K562 (cell line): ENCODE measurements at regions not wholly inside any gene's neighbourhood (a gene's known extent, or its start where the extent isn't known, plus 50 kb on each side); places are given as distances from the start of the nearest gene placed in this dataset.

Experiments used
- ATAC-seq: fragments of 200-7000 bp; cut with Tn5 transposase; 3 replicates; pipeline ENCODE4 v1.9.1; 2020; ENCODE audit warnings: moderate library complexity
- BruUV-seq: library from RNA; stranded (reverse); fragments of 400-500 nt; replicated peaks from 2 replicates; lab custom pipeline; 2021; lab: Mats Ljungman, UMichigan
- CTCF ChIA-PET: fragments of 300-600 bp; formaldehyde crosslinking; extraction: SDS; loops from one replicate; lab custom pipeline; 2021; ENCODE audit warnings: low intra/inter-chr PET ratio; lab: Yijun Ruan, JAX
- POLR2A ChIA-PET: fragments of 300-600, 350-650 bp; sonication (Branson Sonifier 250); formaldehyde crosslinking; extraction: SDS; loops from one replicate; lab custom pipeline; 2021; ENCODE audit warnings: antibody characterized with exemption, inconsistent platforms; lab: Yijun Ruan, JAX
- DNase-seq, 4 experiments: peaks; one replicate each; pipeline versions ENCODE4 v3.0.0 to v3.0.0-alpha.2; 2011 to 2018; ENCODE audit warnings: low spot score in 3 of 4, mixed read lengths in 3 of 4; ENCODE audit errors: extremely low read depth in 1 of 4
- FAIRE-seq: peaks from 2 replicates; lab custom pipeline; 2011; peaks lifted over from hg19 to GRCh38; lab: Jason Lieb, UNC
- H2AFZ ChIP-seq: 2 replicates; pipeline ENCODE4 v1.6.0; 2011; ENCODE audit warnings: low read depth, low read length, control low read depth, inconsistent platforms
- H3K27ac ChIP-seq: fragments of 200-600 bp; 3 replicates; pipeline ENCODE4 v1.8.0; 2011; ENCODE audit warnings: low read depth, mild to moderate bottlenecking, control low read depth, inconsistent platforms, low read length, moderate library complexity, mixed read lengths; ENCODE audit errors: extremely low read depth
- H3K27me3 ChIP-seq, 2 experiments: fragments of 300-600 bp in 1 of 2; 2 replicates in 1 of 2; 3 replicates in 1 of 2; pipeline versions ENCODE4 v1.6.0 to v1.8.0; 2011; ENCODE audit warnings: inconsistent platforms in 2 of 2, low read length in 2 of 2, mild to moderate bottlenecking in 1 of 2, mixed read lengths in 1 of 2, moderate library complexity in 1 of 2; ENCODE audit not compliant: control insufficient read depth in 2 of 2, insufficient read depth in 2 of 2
- H3K36me3 ChIP-seq: fragments of 300-600 bp; 3 replicates; pipeline ENCODE4 v1.8.0; 2011; ENCODE audit warnings: mild to moderate bottlenecking, low read length, inconsistent platforms; ENCODE audit not compliant: control insufficient read depth, insufficient read depth
- H3K4me1 ChIP-seq, 2 experiments: fragments of 200-600 bp in 1 of 2; replicated peaks in 1 of 2; 2 replicates in 1 of 2; 3 replicates in 1 of 2; pipeline versions ENCODE4 v1.5.1 to v1.8.0; 2011; ENCODE audit warnings: inconsistent platforms in 2 of 2, low read length in 2 of 2, mild to moderate bottlenecking in 1 of 2, mixed read lengths in 1 of 2, moderate library complexity in 1 of 2; ENCODE audit not compliant: control insufficient read depth in 2 of 2, insufficient read depth in 2 of 2
- H3K4me2 ChIP-seq: 2 replicates; pipeline ENCODE4 v1.6.1; 2011; ENCODE audit warnings: low read length, control low read depth, inconsistent platforms, mixed read lengths; ENCODE audit not compliant: insufficient read depth
- H3K4me3 ChIP-seq: fragments of 200-600 bp; sonication (generic), shearing (Covaris generic); 2 replicates; pipeline ENCODE4 v1.5.1; 2016; ENCODE audit warnings: control low read depth, inconsistent platforms
- H3K79me2 ChIP-seq: fragments of 200-600 bp; 3 replicates; pipeline ENCODE4 v1.8.0; 2011; ENCODE audit warnings: low read length, inconsistent platforms; ENCODE audit not compliant: control insufficient read depth, insufficient read depth
- H3K9ac ChIP-seq, 2 experiments: 2 replicates each; pipeline versions ENCODE4 v1.6.0 to v1.6.1; 2011; ENCODE audit warnings: low read depth in 2 of 2, low read length in 2 of 2, control low read depth in 1 of 2, inconsistent platforms in 1 of 2, mild to moderate bottlenecking in 1 of 2, mixed read lengths in 1 of 2; ENCODE audit not compliant: insufficient read depth in 1 of 2
- H3K9me1 ChIP-seq: one replicate; pipeline ENCODE4 v1.6.0; 2011; ENCODE audit warnings: inconsistent platforms, mild to moderate bottlenecking, low read length, moderate library complexity; ENCODE audit not compliant: control insufficient read depth, insufficient read depth
- H3K9me3 ChIP-seq: replicated peaks from 2 replicates; pipeline ENCODE4 v1.5.1; 2011; ENCODE audit warnings: low read depth, low read length, inconsistent platforms; ENCODE audit not compliant: control insufficient read depth, insufficient read depth
- H4K20me1 ChIP-seq: replicated peaks from 2 replicates; pipeline ENCODE4 v1.6.1; 2011; ENCODE audit warnings: low read length, inconsistent platforms, mixed read lengths; ENCODE audit not compliant: control insufficient read depth, insufficient read depth
- ADNP ChIP-seq: fragments of 200-800 bp; sonication (Bioruptor generic); IDR thresholded peaks from 2 replicates; pipeline ENCODE4 v1.6.1; 2016; ENCODE audit warnings: missing genetic modification characterization, missing compliant biosample characterization
- BRF1 ChIP-seq: IDR thresholded peaks from 3 replicates; pipeline ENCODE4 v1.6.1; 2011; ENCODE audit warnings: borderline replicate concordance, mild to moderate bottlenecking; ENCODE audit not compliant: insufficient read length; ENCODE audit errors: extremely low read depth
- CBX3 ChIP-seq, 2 experiments: IDR thresholded peaks; 1 replicate in 1 of 2; 2 replicates in 1 of 2; pipeline ENCODE4 v1.6.1; 2012; ENCODE audit warnings: inconsistent platforms in 2 of 2, low read length in 2 of 2, borderline replicate concordance in 1 of 2, control low read depth in 1 of 2
- EGR1 ChIP-seq: fragments of 450-650 bp; conservative IDR thresholded peaks from 2 replicates; pipeline ENCODE4 v1.6.1; 2017; ENCODE audit warnings: mild to moderate bottlenecking
- FUS ChIP-seq: fragments of 200-400 bp; formaldehyde crosslinking; optimal IDR thresholded peaks from 2 replicates; pipeline ENCODE3; 2017; ENCODE audit warnings: low read depth, low read length
- HNRNPH1 ChIP-seq: fragments of 200-400 bp; formaldehyde crosslinking; optimal IDR thresholded peaks from 2 replicates; pipeline ENCODE3; 2017; ENCODE audit warnings: low read depth, mild to moderate bottlenecking, low read length, moderate library complexity
- MAFF ChIP-seq: IDR thresholded peaks from 2 replicates; pipeline ENCODE4 v1.6.1; 2012; ENCODE audit warnings: low read length, improper control_type of control experiment
- MCM3 ChIP-seq: fragments of 450-650 bp; IDR thresholded peaks from 2 replicates; pipeline ENCODE4 v1.6.1; 2016
- MTF1 ChIP-seq: fragments of 250-450 bp; sonication (Bioruptor Pico); IDR thresholded peaks from 2 replicates; pipeline ENCODE4 v1.9.0; 2021; ENCODE audit warnings: moderate library complexity, mild to moderate bottlenecking, inconsistent platforms, borderline replicate concordance
- STAT5B ChIP-seq: fragments of 250-450 bp; sonication (Bioruptor Pico); IDR thresholded peaks from 2 replicates; pipeline ENCODE4 v1.8.0; 2021; ENCODE audit warnings: mild to moderate bottlenecking, inconsistent platforms
- TBL1XR1 ChIP-seq, 2 experiments: IDR thresholded peaks; 2 replicates each; pipeline ENCODE4 v1.6.1; 2012; ENCODE audit warnings: improper control_type of control experiment in 2 of 2, low read length in 2 of 2, mild to moderate bottlenecking in 1 of 2
- THAP7 ChIP-seq: fragments of 250-450 bp; sonication (Bioruptor Pico); IDR thresholded peaks from 2 replicates; pipeline ENCODE4 v1.5.0; 2021
- U2AF2 ChIP-seq: fragments of 200-400 bp; formaldehyde crosslinking; optimal IDR thresholded peaks from 2 replicates; pipeline ENCODE3; 2017; ENCODE audit warnings: low read depth, mild to moderate bottlenecking, low read length
- XRCC4 ChIP-seq: IDR thresholded peaks from one replicate; pipeline ENCODE4 v1.6.1; 2011; ENCODE audit not compliant: insufficient read depth, insufficient read length; ENCODE audit errors: extremely low read depth
- ZKSCAN8 ChIP-seq: fragments of 200-800 bp; sonication (Bioruptor generic); IDR thresholded peaks from 2 replicates; pipeline ENCODE4 v1.6.1; 2016; ENCODE audit warnings: missing genetic modification characterization, missing compliant biosample characterization
- WGBS: fragments of 100-300 bp; shearing (Covaris generic); methylation state at CpG from one replicate; pipeline ENCODE4 v1.1.6; 2016; ENCODE audit warnings: low coverage, mixed read lengths; ENCODE audit not compliant: insufficient coverage; ENCODE audit errors: missing lambda C conversion rate; 5-methylcytosine and 5-hydroxymethylcytosine counted together
- in situ Hi-C: fragments of 300-500 bp; cut with MboI; formaldehyde crosslinking; loops from 4 replicates; pipeline ENCODE4 v1.15.0; 2018; ENCODE audit warnings: inconsistent platforms, mixed read lengths
- intact Hi-C: fragments of 100-400 bp; cut with micrococcal nuclease; formaldehyde crosslinking; loops from 2 replicates; pipeline ENCODE4 v1.14.2; 2022
- TF ChIP-seq, protein P1 (sequence below): fragments of 250-450 bp; sonication (Bioruptor Pico); IDR thresholded peaks from 2 replicates; pipeline ENCODE4 v1.9.0; 2021; ENCODE audit warnings: mild to moderate bottlenecking, inconsistent platforms
- TF ChIP-seq, protein P2 (sequence below): sonication (generic); formaldehyde crosslinking; IDR thresholded peaks from 2 replicates; pipeline ENCODE4 v1.8.0; 2022; ENCODE audit warnings: missing genetic modification reagents, mild to moderate bottlenecking, borderline replicate concordance
- TF ChIP-seq, protein P3 (sequence below): fragments of 450-650 bp; IDR thresholded peaks from 2 replicates; pipeline ENCODE4 v1.6.1; 2017; ENCODE audit warnings: antibody characterized with exemption

- H3K4me3 ChIP-seq, result no peak overlapping the region
- POLR2A ChIA-PET, result no interaction called here
- CTCF ChIA-PET, result no interaction called here
- BruUV-seq, result no TSS peak
- intact Hi-C loops, result no loop called here
- H3K9me1 ChIP-seq, result no peaks in the 10 kb centered on the region
- no peaks in the 10 kb centered on the region for H3K36me3 ChIP-seq
- no peak overlapping the region for H3K9ac ChIP-seq
- FAIRE-seq, result no peak
- no peaks in the 10 kb centered on the region for H4K20me1 ChIP-seq
- no peaks in the 10 kb centered on the region for H3K79me2 ChIP-seq
- no peaks in the 10 kb centered on the region for H3K27me3 ChIP-seq
- no peak overlapping the region for H2AFZ ChIP-seq
- in situ Hi-C loops, result no loop called here
- no peak overlapping the region for H3K4me2 ChIP-seq
- no peaks in the 10 kb centered on the region for H3K9me3 ChIP-seq
- no peak for DNase-seq
- TF ChIP-seq HNRNPH1, result no peak
- no peak for TF ChIP-seq TBL1XR1 (IDR thresholded peaks at IDR 0.05; ENCODE audit: low read length in 2 of 2)
- TF ChIP-seq MTF1 (CRISPR knock-in tag), result no peak
- no peak for TF ChIP-seq CBX3 (IDR thresholded peaks at IDR 0.05; ENCODE audit: borderline replicate concordance in 1 of 2, low read length in 2 of 2)
- no peak for TF ChIP-seq XRCC4
- TF ChIP-seq ZKSCAN8 (CRISPR knock-in tag), result no peak
- no peak for TF ChIP-seq FUS
- TF ChIP-seq, protein P1, sequence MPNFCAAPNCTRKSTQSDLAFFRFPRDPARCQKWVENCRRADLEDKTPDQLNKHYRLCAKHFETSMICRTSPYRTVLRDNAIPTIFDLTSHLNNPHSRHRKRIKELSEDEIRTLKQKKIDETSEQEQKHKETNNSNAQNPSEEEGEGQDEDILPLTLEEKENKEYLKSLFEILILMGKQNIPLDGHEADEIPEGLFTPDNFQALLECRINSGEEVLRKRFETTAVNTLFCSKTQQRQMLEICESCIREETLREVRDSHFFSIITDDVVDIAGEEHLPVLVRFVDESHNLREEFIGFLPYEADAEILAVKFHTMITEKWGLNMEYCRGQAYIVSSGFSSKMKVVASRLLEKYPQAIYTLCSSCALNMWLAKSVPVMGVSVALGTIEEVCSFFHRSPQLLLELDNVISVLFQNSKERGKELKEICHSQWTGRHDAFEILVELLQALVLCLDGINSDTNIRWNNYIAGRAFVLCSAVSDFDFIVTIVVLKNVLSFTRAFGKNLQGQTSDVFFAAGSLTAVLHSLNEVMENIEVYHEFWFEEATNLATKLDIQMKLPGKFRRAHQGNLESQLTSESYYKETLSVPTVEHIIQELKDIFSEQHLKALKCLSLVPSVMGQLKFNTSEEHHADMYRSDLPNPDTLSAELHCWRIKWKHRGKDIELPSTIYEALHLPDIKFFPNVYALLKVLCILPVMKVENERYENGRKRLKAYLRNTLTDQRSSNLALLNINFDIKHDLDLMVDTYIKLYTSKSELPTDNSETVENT (CRISPR knock-in tag), result no peak
- no peak for TF ChIP-seq STAT5B (CRISPR knock-in tag)
- TF ChIP-seq EGR1, result no peak
- no peak for TF ChIP-seq MCM3
- no peak for TF ChIP-seq THAP7 (CRISPR knock-in tag)
- no peak for TF ChIP-seq BRF1
- TF ChIP-seq, protein P2, sequence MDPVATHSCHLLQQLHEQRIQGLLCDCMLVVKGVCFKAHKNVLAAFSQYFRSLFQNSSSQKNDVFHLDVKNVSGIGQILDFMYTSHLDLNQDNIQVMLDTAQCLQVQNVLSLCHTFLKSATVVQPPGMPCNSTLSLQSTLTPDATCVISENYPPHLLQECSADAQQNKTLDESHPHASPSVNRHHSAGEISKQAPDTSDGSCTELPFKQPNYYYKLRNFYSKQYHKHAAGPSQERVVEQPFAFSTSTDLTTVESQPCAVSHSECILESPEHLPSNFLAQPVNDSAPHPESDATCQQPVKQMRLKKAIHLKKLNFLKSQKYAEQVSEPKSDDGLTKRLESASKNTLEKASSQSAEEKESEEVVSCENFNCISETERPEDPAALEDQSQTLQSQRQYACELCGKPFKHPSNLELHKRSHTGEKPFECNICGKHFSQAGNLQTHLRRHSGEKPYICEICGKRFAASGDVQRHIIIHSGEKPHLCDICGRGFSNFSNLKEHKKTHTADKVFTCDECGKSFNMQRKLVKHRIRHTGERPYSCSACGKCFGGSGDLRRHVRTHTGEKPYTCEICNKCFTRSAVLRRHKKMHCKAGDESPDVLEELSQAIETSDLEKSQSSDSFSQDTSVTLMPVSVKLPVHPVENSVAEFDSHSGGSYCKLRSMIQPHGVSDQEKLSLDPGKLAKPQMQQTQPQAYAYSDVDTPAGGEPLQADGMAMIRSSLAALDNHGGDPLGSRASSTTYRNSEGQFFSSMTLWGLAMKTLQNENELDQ (CRISPR knock-in tag), result no peak
- TF ChIP-seq MAFF, result no peak
- no peak for TF ChIP-seq ADNP (tag)
- no peak for TF ChIP-seq U2AF2
- TF ChIP-seq, protein P3, sequence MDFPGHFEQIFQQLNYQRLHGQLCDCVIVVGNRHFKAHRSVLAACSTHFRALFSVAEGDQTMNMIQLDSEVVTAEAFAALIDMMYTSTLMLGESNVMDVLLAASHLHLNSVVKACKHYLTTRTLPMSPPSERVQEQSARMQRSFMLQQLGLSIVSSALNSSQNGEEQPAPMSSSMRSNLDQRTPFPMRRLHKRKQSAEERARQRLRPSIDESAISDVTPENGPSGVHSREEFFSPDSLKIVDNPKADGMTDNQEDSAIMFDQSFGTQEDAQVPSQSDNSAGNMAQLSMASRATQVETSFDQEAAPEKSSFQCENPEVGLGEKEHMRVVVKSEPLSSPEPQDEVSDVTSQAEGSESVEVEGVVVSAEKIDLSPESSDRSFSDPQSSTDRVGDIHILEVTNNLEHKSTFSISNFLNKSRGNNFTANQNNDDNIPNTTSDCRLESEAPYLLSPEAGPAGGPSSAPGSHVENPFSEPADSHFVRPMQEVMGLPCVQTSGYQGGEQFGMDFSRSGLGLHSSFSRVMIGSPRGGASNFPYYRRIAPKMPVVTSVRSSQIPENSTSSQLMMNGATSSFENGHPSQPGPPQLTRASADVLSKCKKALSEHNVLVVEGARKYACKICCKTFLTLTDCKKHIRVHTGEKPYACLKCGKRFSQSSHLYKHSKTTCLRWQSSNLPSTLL, result no peak
- TF ChIP-seq, all 486 proteins: peak for 0
- Histone ChIP-seq H3K27ac (no peak overlapping the region), H3K4me1 (no peaks in the 10 kb centered on the region)
- WGBS, result 12% methylated on average over 2 of the region's 2 CpGs
- ATAC-seq, result no peak
These were observed 365.2 kb downstream of the HGF start for GRCh38 chr7:81404669-81405068.
